GM12892 (cell line): ENCODE measurements at regions not wholly inside any gene's neighbourhood (a gene's known extent, or its start where the extent isn't known, plus 50 kb on each side); places are given as distances from the start of the nearest gene placed in this dataset.

ENCODE experiments used
- POLR2A ChIP-seq: IDR thresholded peaks from 2 replicates; pipeline ENCODE4 v1.6.1; 2011; ENCODE audit warnings: low read depth, low read length, control low read depth
- POLR2AphosphoS5 ChIP-seq: IDR thresholded peaks from 2 replicates; pipeline ENCODE4 v1.6.1; 2011; ENCODE audit warnings: low read depth, low read length, control low read depth

DNA sequence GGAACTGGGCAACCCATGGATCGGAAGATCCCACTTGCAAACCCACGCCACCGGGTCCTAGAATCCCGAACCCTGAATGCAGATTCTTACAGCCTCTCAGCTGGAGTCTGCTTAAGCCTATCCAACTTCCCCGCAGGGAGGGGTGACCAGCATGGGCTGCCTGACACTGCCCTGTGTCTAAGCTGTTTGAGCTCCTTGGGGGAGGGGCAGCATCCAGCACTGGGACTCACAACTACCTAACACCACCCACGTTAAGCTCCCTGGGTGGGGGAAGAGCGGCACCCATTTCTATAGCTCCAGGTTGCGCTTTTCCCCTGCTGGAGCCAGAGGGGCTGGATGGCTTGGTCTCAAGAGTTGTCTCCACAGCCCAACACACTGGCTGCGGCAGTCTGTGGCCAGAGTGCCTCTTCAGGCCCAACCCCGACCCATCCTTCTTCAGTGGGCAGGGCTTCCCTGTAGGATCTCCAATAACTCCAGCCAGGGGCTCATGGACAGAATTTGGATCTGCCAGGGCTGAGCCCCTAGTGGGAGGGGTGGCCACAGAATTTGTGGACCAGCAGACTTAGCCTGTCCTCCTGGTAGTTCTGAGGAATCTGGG is 649.2 kb downstream of the TUSC7 start:
- TF ChIP-seq POLR2A, result no peak
- TF ChIP-seq POLR2AphosphoS5, result no peak
